ENCODE measurements at regions not wholly inside any gene's neighbourhood (a gene's known extent, or its start where the extent isn't known, plus 50 kb on each side); places are given as distances from the start of the nearest gene placed in this dataset.

GRCh38 chr2:237177052-237177451 is 91.4 kb downstream of the COPS8 start:
- Histone ChIP-seq H4K20me1 (ENCODE audit: control insufficient read depth, insufficient read depth, low read depth, low read length) (no peaks in the 10 kb centered on the region), H3K79me2 (ENCODE audit: control insufficient read depth, low read length) (no peaks in the 10 kb centered on the region), H3K4me2 (ENCODE audit: low read length) (no peak overlapping the region), H3K4me3 (ENCODE audit: low read length) (no peak overlapping the region), H3F3A (ENCODE audit: control insufficient read depth, insufficient read depth) (no peaks in the 10 kb centered on the region), H3K36me3 (ENCODE audit: control insufficient read depth, low read length) (no peaks in the 10 kb centered on the region), H3K4me1 (ENCODE audit: control insufficient read depth, low read length) (no peaks in the 10 kb centered on the region), H3K27me3 (ENCODE audit: control insufficient read depth, low read length) (0 out of 2 replicates have a peak, but pooled peaks cover 3% of the 10 kb centered on the region), H3K27ac (ENCODE audit: low read depth, low read length) (no peak overlapping the region), H3K9me3 (ENCODE audit: control insufficient read depth, insufficient read depth, low read length) (peaks cover 5% of the 10 kb centered on the region; the same call in 1 of the 2 replicates), H3K9me2 (replicated peaks; ENCODE audit: control insufficient read depth, low read length) (no peaks in the 10 kb centered on the region)
- TF ChIP-seq CTCF (IDR thresholded peaks at IDR 0.05; ENCODE audit: low read depth, low read length, poor library complexity, severe bottlenecking) (no peak), EZH2phosphoT487 (IDR thresholded peaks at IDR 0.05; ENCODE audit: borderline replicate concordance, low read length) (no peak)

GRCh38 chr2:237177986-237178385 is 92.3 kb downstream of the COPS8 start:
- Histone ChIP-seq H3K27ac (ENCODE audit: low read depth, low read length) (no peak overlapping the region), H3K4me3 (ENCODE audit: low read length) (no peak overlapping the region), H3K4me2 (ENCODE audit: low read length) (no peak overlapping the region), H3K79me2 (ENCODE audit: control insufficient read depth, low read length) (no peaks in the 10 kb centered on the region), H3K9me2 (replicated peaks; ENCODE audit: control insufficient read depth, low read length) (no peaks in the 10 kb centered on the region), H3K9me3 (ENCODE audit: control insufficient read depth, insufficient read depth, low read length) (peaks cover 5% of the 10 kb centered on the region; the same call in 1 of the 2 replicates), H3K4me1 (ENCODE audit: control insufficient read depth, low read length) (no peaks in the 10 kb centered on the region), H3K36me3 (ENCODE audit: control insufficient read depth, low read length) (no peaks in the 10 kb centered on the region), H3K27me3 (ENCODE audit: control insufficient read depth, low read length) (peaks cover 3% of the 10 kb centered on the region; the same call in 1 of the 2 replicates), H3F3A (ENCODE audit: control insufficient read depth, insufficient read depth) (no peaks in the 10 kb centered on the region), H4K20me1 (ENCODE audit: control insufficient read depth, insufficient read depth, low read depth, low read length) (no peaks in the 10 kb centered on the region)
- TF ChIP-seq CTCF (IDR thresholded peaks at IDR 0.05; ENCODE audit: low read depth, low read length, poor library complexity, severe bottlenecking) = no peak
- TF ChIP-seq EZH2phosphoT487 (IDR thresholded peaks at IDR 0.05; ENCODE audit: borderline replicate concordance, low read length) = no peak

DNA sequence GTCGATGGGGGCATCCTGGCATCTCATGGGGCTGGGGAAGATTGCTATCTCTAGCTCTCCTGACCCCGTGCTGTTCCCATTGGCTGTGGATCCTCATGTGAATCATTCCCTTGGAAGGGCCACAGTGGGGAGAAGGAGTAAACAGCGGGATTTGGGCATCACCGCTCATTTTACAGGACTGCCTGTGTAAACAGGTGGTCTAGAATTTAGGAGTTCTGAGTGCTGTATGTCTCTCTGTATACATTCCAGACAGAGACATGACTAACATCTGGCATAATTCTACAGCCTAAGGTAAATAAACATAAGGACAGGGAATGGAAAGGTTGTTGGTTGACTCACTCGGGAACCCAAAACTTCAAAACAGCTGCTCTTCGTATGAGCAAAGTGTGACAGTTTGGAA is 92.7 kb downstream of the COPS8 start:
- Histone ChIP-seq H3K36me3 (ENCODE audit: control insufficient read depth, low read length) (no peaks in the 10 kb centered on the region), H3F3A (ENCODE audit: control insufficient read depth, insufficient read depth) (no peaks in the 10 kb centered on the region), H4K20me1 (ENCODE audit: control insufficient read depth, insufficient read depth, low read depth, low read length) (no peaks in the 10 kb centered on the region), H3K79me2 (ENCODE audit: control insufficient read depth, low read length) (no peaks in the 10 kb centered on the region), H3K27me3 (ENCODE audit: control insufficient read depth, low read length) (peaks cover 3% of the 10 kb centered on the region; the same call in 1 of the 2 replicates), H3K4me3 (ENCODE audit: low read length) (no peak overlapping the region), H3K9me3 (ENCODE audit: control insufficient read depth, insufficient read depth, low read length) (peaks cover 5% of the 10 kb centered on the region; the same call in 1 of the 2 replicates), H3K4me2 (ENCODE audit: low read length) (no peak overlapping the region), H3K9me2 (replicated peaks; ENCODE audit: control insufficient read depth, low read length) (no peaks in the 10 kb centered on the region), H3K27ac (ENCODE audit: low read depth, low read length) (no peak overlapping the region), H3K4me1 (ENCODE audit: control insufficient read depth, low read length) (no peaks in the 10 kb centered on the region)
- TF ChIP-seq CTCF (IDR thresholded peaks at IDR 0.05; ENCODE audit: low read depth, low read length, poor library complexity, severe bottlenecking) (no peak), EZH2phosphoT487 (IDR thresholded peaks at IDR 0.05; ENCODE audit: borderline replicate concordance, low read length) (no peak)
